H1 (cell line): ENCODE measurements at regions not wholly inside any gene's neighbourhood (a gene's known extent, or its start where the extent isn't known, plus 50 kb on each side); places are given as distances from the start of the nearest gene placed in this dataset.

ENCODE experiments used
- CTCF ChIA-PET: fragments of 300-600 bp; sonication (Branson Sonifier 250); formaldehyde crosslinking; loops from one replicate; lab custom pipeline; 2021; ENCODE audit not compliant: partially characterized antibody; lab: Charles Lee
- POLR2A ChIA-PET: fragments of 300-600 bp; sonication (Branson Sonifier 250); formaldehyde crosslinking; loops from one replicate; lab custom pipeline; 2021; ENCODE audit warnings: inconsistent platforms; ENCODE audit not compliant: partially characterized antibody; lab: Charles Lee
- DNase-seq, 2 experiments: peaks; one replicate each; pipeline versions ENCODE4 v3.0.0 to v3.0.0-alpha.2; 2010 to 2022; ENCODE audit warnings: low spot score in 2 of 2, low read depth in 1 of 2, mixed read lengths in 1 of 2
- FAIRE-seq: peaks from 2 replicates; lab custom pipeline; 2011; peaks lifted over from hg19 to GRCh38; lab: Jason Lieb, UNC
- H2AFZ ChIP-seq: 2 replicates; pipeline ENCODE4 v1.8.1; 2012; ENCODE audit warnings: low read length, inconsistent platforms
- H2AK5ac ChIP-seq: 2 replicates; pipeline ENCODE4 v1.6.1; 2013; ENCODE audit warnings: low read depth, low read length
- H2BK120ac ChIP-seq: replicated peaks from 2 replicates; pipeline ENCODE3; 2013; ENCODE audit warnings: low read depth, low read length, inconsistent platforms
- H2BK12ac ChIP-seq: 2 replicates; pipeline ENCODE4 v1.6.1; 2013; ENCODE audit warnings: low read depth, low read length
- H2BK15ac ChIP-seq: 2 replicates; pipeline ENCODE4 v1.6.1; 2013; ENCODE audit warnings: low read length
- H2BK20ac ChIP-seq: 2 replicates; pipeline ENCODE4 v1.6.1; 2013; ENCODE audit warnings: low read length
- H2BK5ac ChIP-seq: 2 replicates; pipeline ENCODE4 v1.6.1; 2013; ENCODE audit warnings: low read depth, low read length
- H3K14ac ChIP-seq: 2 replicates; pipeline ENCODE4 v1.6.1; 2013; ENCODE audit warnings: inconsistent platforms; ENCODE audit not compliant: insufficient read length
- H3K18ac ChIP-seq: 2 replicates; pipeline ENCODE4 v1.6.1; 2013; ENCODE audit warnings: low read length; ENCODE audit errors: extremely low read depth
- H3K23ac ChIP-seq: 2 replicates; pipeline ENCODE4 v1.6.1; 2013; ENCODE audit warnings: inconsistent platforms; ENCODE audit not compliant: insufficient read length
- H3K23me2 ChIP-seq: 2 replicates; pipeline ENCODE4 v1.6.1; 2013; ENCODE audit warnings: low read depth, low read length
- H3K27ac ChIP-seq: 2 replicates; pipeline ENCODE4 v1.6.1; 2011; ENCODE audit warnings: low read depth, low read length, inconsistent platforms
- H3K27me3 ChIP-seq, 4 experiments: replicated peaks in 1 of 4; 1 replicate in 1 of 4; 2 replicates in 3 of 4; pipeline versions ENCODE4 v1.6.1 to v1.8.1; 2011 to 2013; ENCODE audit warnings: low read length in 3 of 4, mild to moderate bottlenecking in 3 of 4, inconsistent platforms in 2 of 4, mixed read lengths in 2 of 4, moderate library complexity in 1 of 4; ENCODE audit not compliant: control insufficient read depth in 3 of 4, insufficient read depth in 3 of 4; ENCODE audit errors: extremely low read depth in 1 of 4
- H3K36me3 ChIP-seq, 4 experiments: 2 replicates each; pipeline versions ENCODE4 v1.6.1 to v1.8.1; 2011 to 2013; ENCODE audit warnings: mild to moderate bottlenecking in 4 of 4, low read length in 3 of 4, moderate library complexity in 2 of 4, control low read depth in 1 of 4, inconsistent platforms in 1 of 4; ENCODE audit not compliant: insufficient read depth in 4 of 4, control insufficient read depth in 2 of 4
- H3K4ac ChIP-seq: replicated peaks from 2 replicates; pipeline ENCODE3; 2013; ENCODE audit warnings: low read length, low read depth, mixed read lengths, inconsistent platforms; ENCODE audit not compliant: insufficient read length
- H3K4me1 ChIP-seq, 4 experiments: replicated peaks in 1 of 4; 1 replicate in 1 of 4; 2 replicates in 3 of 4; pipeline versions ENCODE4 v1.6.1 to v1.8.1; 2011 to 2013; ENCODE audit warnings: low read length in 3 of 4, inconsistent platforms in 2 of 4, mixed read lengths in 1 of 4; ENCODE audit not compliant: insufficient read depth in 4 of 4, control insufficient read depth in 3 of 4
- H3K4me2 ChIP-seq, 2 experiments: 2 replicates each; pipeline versions ENCODE4 v1.6.1 to v1.8.1; 2011 to 2013; ENCODE audit warnings: low read depth in 2 of 2, low read length in 2 of 2, control low read depth in 1 of 2, inconsistent platforms in 1 of 2, mild to moderate bottlenecking in 1 of 2; ENCODE audit not compliant: insufficient read depth in 1 of 2
- H3K4me3 ChIP-seq, 4 experiments: fragments of 200-600, 300-600 bp in 1 of 4; sonication (generic), shearing (Covaris generic), sonication (Bioruptor Twin) in 1 of 4; 2 replicates each; pipeline versions ENCODE4 v1.5.1 to v1.8.1; 2011 to 2016; ENCODE audit warnings: low read length in 4 of 4, low read depth in 3 of 4, control low read depth in 2 of 4, inconsistent platforms in 2 of 4, mild to moderate bottlenecking in 2 of 4, mixed read lengths in 1 of 4, moderate library complexity in 1 of 4; ENCODE audit not compliant: insufficient read depth in 2 of 4; ENCODE audit errors: extremely low read depth in 1 of 4
- H3K56ac ChIP-seq: replicated peaks from 2 replicates; pipeline ENCODE3; 2013; ENCODE audit warnings: low read depth, mild to moderate bottlenecking, mixed read lengths, low read length, inconsistent platforms; ENCODE audit not compliant: insufficient read length
- H3K79me1 ChIP-seq: 2 replicates; pipeline ENCODE4 v1.6.1; 2013; ENCODE audit warnings: low read depth, low read length, control low read depth
- H3K79me2 ChIP-seq, 2 experiments: 2 replicates each; pipeline versions ENCODE4 v1.6.1 to v1.8.1; 2012 to 2013; ENCODE audit warnings: low read length in 2 of 2, mild to moderate bottlenecking in 2 of 2, inconsistent platforms in 1 of 2; ENCODE audit not compliant: insufficient read depth in 2 of 2, control insufficient read depth in 1 of 2
- H3K9ac ChIP-seq, 4 experiments: replicated peaks in 1 of 4; 1 replicate in 1 of 4; 2 replicates in 3 of 4; pipeline versions ENCODE4 v1.6.1 to v1.8.1; 2011 to 2013; ENCODE audit warnings: low read depth in 3 of 4, low read length in 3 of 4, control low read depth in 2 of 4, mild to moderate bottlenecking in 2 of 4, moderate library complexity in 2 of 4, inconsistent platforms in 1 of 4; ENCODE audit errors: extremely low read depth in 1 of 4
- H3K9me3 ChIP-seq, 2 experiments: 2 replicates each; pipeline versions ENCODE4 v1.6.1 to v1.8.1; 2012 to 2013; ENCODE audit warnings: mild to moderate bottlenecking in 2 of 2, moderate library complexity in 2 of 2, control low read depth in 1 of 2, inconsistent platforms in 1 of 2, low read depth in 1 of 2, low read length in 1 of 2, mixed read lengths in 1 of 2; ENCODE audit not compliant: insufficient read depth in 2 of 2
- H4K20me1 ChIP-seq, 2 experiments: replicated peaks in 1 of 2; 2 replicates each; pipeline versions ENCODE3 to v1.8.1; 2011 to 2013; ENCODE audit warnings: inconsistent platforms in 2 of 2, low read length in 2 of 2, mild to moderate bottlenecking in 1 of 2; ENCODE audit not compliant: insufficient read depth in 2 of 2, control insufficient read depth in 1 of 2
- H4K5ac ChIP-seq: 2 replicates; pipeline ENCODE4 v1.6.1; 2013; ENCODE audit warnings: low read length, low read depth, mixed read lengths, inconsistent platforms; ENCODE audit not compliant: insufficient read length
- H4K8ac ChIP-seq: 2 replicates; pipeline ENCODE4 v1.8.0; 2013; ENCODE audit warnings: mild to moderate bottlenecking, moderate library complexity, low read length, inconsistent platforms; ENCODE audit not compliant: insufficient read depth; ENCODE audit errors: extremely low read depth
- H4K91ac ChIP-seq: replicated peaks from 2 replicates; pipeline ENCODE3; 2013; ENCODE audit warnings: low read length, mixed read lengths, inconsistent platforms; ENCODE audit not compliant: insufficient read length
- ASH2L ChIP-seq: fragments of 200-600, 300-600 bp; sonication (generic); IDR thresholded peaks from one replicate; pipeline ENCODE4 v1.7.1; 2017; ENCODE audit warnings: low read length
- CEBPB ChIP-seq: IDR thresholded peaks from 2 replicates; pipeline ENCODE4 v1.6.1; 2012; ENCODE audit warnings: low read depth, low read length
- CTBP2 ChIP-seq: IDR thresholded peaks from 2 replicates; pipeline ENCODE4 v1.7.0; 2011; ENCODE audit warnings: borderline replicate concordance, mild to moderate bottlenecking, moderate library complexity, mixed read lengths, low read length; ENCODE audit not compliant: insufficient read depth, insufficient read length
- NRF1 ChIP-seq: IDR thresholded peaks from 2 replicates; pipeline ENCODE4 v1.6.1; 2011; ENCODE audit warnings: mild to moderate bottlenecking, low read depth, low read length, improper control_type of control experiment
- POU5F1 ChIP-seq: IDR thresholded peaks from 2 replicates; pipeline ENCODE4 v1.6.1; 2011; ENCODE audit warnings: low read depth, mild to moderate bottlenecking, low read length, moderate library complexity
- RAD21 ChIP-seq, 2 experiments: IDR thresholded peaks in 1 of 2; conservative IDR thresholded peaks in 1 of 2; 2 replicates each; pipeline ENCODE4 v1.6.1; 2011; ENCODE audit warnings: low read depth in 2 of 2, low read length in 2 of 2, improper control_type of control experiment in 1 of 2, inconsistent platforms in 1 of 2, mild to moderate bottlenecking in 1 of 2, moderate library complexity in 1 of 2
- SAP30 ChIP-seq: fragments of 300-600 bp; sonication (generic); IDR thresholded peaks from 2 replicates; pipeline ENCODE4 v1.7.1; 2012; ENCODE audit warnings: low read length, moderate library complexity, mild to moderate bottlenecking, inconsistent platforms; ENCODE audit not compliant: insufficient read depth, insufficient replicate concordance
- TEAD4 ChIP-seq: IDR thresholded peaks from 2 replicates; pipeline ENCODE4 v1.6.1; 2012; ENCODE audit warnings: low read depth, low read length, inconsistent platforms, mixed read lengths
- USF2 ChIP-seq: IDR thresholded peaks from 2 replicates; pipeline ENCODE4 v1.6.1; 2011; ENCODE audit warnings: low read length, improper control_type of control experiment
- WGBS, 2 experiments: shearing (Covaris generic) in 1 of 2; methylation state at CpG; one replicate each; pipeline versions ENCODE4 v1.1.6 to v1.1.7; 2013 to 2015; ENCODE audit warnings: low lambda C conversion rate in 2 of 2, mixed read lengths in 2 of 2, inconsistent platforms in 1 of 2, low coverage in 1 of 2, missing lambda C conversion rate in 1 of 2; ENCODE audit not compliant: insufficient replicate concordance in 2 of 2, insufficient coverage in 1 of 2, insufficient read length in 1 of 2; ENCODE audit errors: extremely low coverage in 1 of 2, missing lambda C conversion rate in 1 of 2; 5-methylcytosine and 5-hydroxymethylcytosine counted together

DNA sequence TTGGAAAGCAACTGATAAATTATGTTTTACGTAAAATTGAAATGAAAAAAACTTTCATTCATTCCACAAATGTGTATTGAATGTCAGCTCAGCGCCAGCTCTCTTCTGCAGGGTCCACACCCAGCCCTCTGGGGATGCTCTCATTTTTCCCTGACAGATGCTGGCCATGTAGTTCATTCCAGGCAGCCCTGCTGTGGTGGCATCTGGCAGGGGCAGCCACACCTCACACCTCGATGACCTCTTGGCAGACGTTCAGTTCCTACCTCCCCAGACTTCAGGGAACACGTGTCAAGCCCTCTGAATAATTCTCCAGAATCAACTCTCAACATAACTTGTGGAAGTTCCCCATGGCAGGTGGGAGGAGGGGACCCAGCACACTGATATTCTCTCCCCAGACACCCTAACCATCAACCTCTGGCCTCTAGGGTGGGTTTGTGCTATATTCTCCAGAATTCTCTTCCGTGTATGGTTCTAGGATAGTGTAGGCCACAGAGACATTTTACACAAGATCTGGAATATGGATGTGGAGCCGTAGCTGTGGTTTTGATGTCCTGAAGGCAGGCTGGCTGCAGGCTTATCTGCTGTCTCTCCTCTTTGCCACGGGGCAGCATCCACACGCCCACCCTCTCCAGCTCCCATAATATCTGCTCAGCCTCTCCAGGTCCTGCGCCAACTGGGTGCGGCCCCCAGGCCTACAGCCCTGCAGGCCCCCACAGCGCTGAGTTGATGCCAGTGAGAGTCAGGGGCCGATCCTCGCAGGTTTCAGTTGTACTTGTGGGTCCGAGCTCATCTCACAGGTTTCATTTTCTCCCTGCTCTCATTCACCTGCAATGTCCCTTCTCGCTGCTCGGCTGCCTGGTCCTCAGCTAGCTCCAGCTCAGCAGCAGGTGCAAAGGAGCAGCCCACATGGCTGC is 175.8 kb upstream of the ARID1B start:
- Histone ChIP-seq H3K4me3 (no peak overlapping the region), H2BK120ac (no peak overlapping the region), H2BK12ac (no peak overlapping the region), H3K9me3 (peaks cover 10 to 15% of the 10 kb centered on the region in 2 experiments; a peak in 3 of 4 replicates), H4K20me1 (no peaks in the 10 kb centered on the region), H3K4ac (no peak overlapping the region), H4K8ac (no peak overlapping the region), H3K4me1 (peaks cover 0 to 3% (median 0%) of the 10 kb centered on the region in 4 experiments; a peak in 1 of 7 replicates), H3K23ac (no peak overlapping the region), H3K4me2 (no peak overlapping the region), H2AK5ac (no peak overlapping the region), H2BK5ac (no peak overlapping the region), H2BK15ac (no peak overlapping the region), H2BK20ac (no peak overlapping the region), H4K5ac (no peak overlapping the region), H3K27me3 (no peaks in the 10 kb centered on the region; a peak in 1 of 7 replicates), H3K14ac (no peak overlapping the region), H3K18ac (no peak overlapping the region), H3K56ac (no peak overlapping the region), H4K91ac (no peak overlapping the region)
- CTCF ChIA-PET: no interaction called here
- POLR2A ChIA-PET: no interaction called here
- no peak for DNase-seq
- 81 to 100% methylated on average over 1 to 17 of the region's 17 CpGs for WGBS, 2 experiments
- TF ChIP-seq ASH2L (no peak), CTBP2 (no peak), CEBPB (no peak), RAD21 (IDR thresholded peaks at IDR 0.05 in 1 of 2, conservative IDR thresholded peaks at IDR 0.05 in 1 of 2; ENCODE audit: low read depth in 2 of 2, low read length in 2 of 2) (no peak), POU5F1 (no peak), SAP30 (no peak), TEAD4 (no peak), USF2 (no peak), NRF1 (no peak)
- TF ChIP-seq, all 59 proteins: peak for 0
- Histone ChIP-seq H3K23me2 (no peaks in the 10 kb centered on the region), H3K79me1 (no peaks in the 10 kb centered on the region), H3K27ac (no peak overlapping the region), H3K9ac (no peak overlapping the region), H3K36me3 (0 out of 8 replicates have a peak, but pooled peaks cover 0 to 2% (median 0%) of the 10 kb centered on the region in 4 experiments), H2AFZ (no peak overlapping the region), H3K79me2 (no peaks in the 10 kb centered on the region)
- no peak for FAIRE-seq
